K562 (cell line): ENCODE measurements at regions not wholly inside any gene's neighbourhood (a gene's known extent, or its start where the extent isn't known, plus 50 kb on each side); places are given as distances from the start of the nearest gene placed in this dataset.

Experiments
- KDM2B ChIP-seq: fragments of 250-450 bp; sonication (Bioruptor Pico); IDR thresholded peaks from 2 replicates; pipeline ENCODE4 v1.8.0; 2021; ENCODE audit warnings: mild to moderate bottlenecking, moderate library complexity
- TF ChIP-seq, protein P1 (sequence below): fragments of 200-600 bp; sonication (generic); IDR thresholded peaks from one replicate; pipeline ENCODE4 v1.6.1; 2012; ENCODE audit warnings: mild to moderate bottlenecking, low read depth, low read length, inconsistent platforms

DNA sequence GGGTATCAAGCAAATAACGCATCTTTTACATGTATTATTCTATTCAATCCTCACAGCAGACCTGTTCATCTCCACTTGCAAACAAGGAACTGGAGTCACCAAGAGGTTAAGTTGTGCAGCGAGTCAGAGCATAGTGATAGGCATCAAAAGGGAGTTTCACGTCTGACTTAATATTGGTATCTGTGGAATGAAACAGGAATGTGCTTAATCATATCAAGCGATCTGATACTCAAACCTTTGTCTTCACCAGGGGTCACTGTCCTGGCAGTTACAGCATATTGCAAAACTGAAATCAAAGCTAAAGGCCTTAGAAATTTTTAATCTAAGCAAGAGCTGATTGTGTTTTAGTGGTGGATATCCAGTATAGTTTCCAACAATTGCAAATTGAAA lies 271.6 kb downstream of the PLK2 start (continued):
- TF ChIP-seq, protein P1, sequence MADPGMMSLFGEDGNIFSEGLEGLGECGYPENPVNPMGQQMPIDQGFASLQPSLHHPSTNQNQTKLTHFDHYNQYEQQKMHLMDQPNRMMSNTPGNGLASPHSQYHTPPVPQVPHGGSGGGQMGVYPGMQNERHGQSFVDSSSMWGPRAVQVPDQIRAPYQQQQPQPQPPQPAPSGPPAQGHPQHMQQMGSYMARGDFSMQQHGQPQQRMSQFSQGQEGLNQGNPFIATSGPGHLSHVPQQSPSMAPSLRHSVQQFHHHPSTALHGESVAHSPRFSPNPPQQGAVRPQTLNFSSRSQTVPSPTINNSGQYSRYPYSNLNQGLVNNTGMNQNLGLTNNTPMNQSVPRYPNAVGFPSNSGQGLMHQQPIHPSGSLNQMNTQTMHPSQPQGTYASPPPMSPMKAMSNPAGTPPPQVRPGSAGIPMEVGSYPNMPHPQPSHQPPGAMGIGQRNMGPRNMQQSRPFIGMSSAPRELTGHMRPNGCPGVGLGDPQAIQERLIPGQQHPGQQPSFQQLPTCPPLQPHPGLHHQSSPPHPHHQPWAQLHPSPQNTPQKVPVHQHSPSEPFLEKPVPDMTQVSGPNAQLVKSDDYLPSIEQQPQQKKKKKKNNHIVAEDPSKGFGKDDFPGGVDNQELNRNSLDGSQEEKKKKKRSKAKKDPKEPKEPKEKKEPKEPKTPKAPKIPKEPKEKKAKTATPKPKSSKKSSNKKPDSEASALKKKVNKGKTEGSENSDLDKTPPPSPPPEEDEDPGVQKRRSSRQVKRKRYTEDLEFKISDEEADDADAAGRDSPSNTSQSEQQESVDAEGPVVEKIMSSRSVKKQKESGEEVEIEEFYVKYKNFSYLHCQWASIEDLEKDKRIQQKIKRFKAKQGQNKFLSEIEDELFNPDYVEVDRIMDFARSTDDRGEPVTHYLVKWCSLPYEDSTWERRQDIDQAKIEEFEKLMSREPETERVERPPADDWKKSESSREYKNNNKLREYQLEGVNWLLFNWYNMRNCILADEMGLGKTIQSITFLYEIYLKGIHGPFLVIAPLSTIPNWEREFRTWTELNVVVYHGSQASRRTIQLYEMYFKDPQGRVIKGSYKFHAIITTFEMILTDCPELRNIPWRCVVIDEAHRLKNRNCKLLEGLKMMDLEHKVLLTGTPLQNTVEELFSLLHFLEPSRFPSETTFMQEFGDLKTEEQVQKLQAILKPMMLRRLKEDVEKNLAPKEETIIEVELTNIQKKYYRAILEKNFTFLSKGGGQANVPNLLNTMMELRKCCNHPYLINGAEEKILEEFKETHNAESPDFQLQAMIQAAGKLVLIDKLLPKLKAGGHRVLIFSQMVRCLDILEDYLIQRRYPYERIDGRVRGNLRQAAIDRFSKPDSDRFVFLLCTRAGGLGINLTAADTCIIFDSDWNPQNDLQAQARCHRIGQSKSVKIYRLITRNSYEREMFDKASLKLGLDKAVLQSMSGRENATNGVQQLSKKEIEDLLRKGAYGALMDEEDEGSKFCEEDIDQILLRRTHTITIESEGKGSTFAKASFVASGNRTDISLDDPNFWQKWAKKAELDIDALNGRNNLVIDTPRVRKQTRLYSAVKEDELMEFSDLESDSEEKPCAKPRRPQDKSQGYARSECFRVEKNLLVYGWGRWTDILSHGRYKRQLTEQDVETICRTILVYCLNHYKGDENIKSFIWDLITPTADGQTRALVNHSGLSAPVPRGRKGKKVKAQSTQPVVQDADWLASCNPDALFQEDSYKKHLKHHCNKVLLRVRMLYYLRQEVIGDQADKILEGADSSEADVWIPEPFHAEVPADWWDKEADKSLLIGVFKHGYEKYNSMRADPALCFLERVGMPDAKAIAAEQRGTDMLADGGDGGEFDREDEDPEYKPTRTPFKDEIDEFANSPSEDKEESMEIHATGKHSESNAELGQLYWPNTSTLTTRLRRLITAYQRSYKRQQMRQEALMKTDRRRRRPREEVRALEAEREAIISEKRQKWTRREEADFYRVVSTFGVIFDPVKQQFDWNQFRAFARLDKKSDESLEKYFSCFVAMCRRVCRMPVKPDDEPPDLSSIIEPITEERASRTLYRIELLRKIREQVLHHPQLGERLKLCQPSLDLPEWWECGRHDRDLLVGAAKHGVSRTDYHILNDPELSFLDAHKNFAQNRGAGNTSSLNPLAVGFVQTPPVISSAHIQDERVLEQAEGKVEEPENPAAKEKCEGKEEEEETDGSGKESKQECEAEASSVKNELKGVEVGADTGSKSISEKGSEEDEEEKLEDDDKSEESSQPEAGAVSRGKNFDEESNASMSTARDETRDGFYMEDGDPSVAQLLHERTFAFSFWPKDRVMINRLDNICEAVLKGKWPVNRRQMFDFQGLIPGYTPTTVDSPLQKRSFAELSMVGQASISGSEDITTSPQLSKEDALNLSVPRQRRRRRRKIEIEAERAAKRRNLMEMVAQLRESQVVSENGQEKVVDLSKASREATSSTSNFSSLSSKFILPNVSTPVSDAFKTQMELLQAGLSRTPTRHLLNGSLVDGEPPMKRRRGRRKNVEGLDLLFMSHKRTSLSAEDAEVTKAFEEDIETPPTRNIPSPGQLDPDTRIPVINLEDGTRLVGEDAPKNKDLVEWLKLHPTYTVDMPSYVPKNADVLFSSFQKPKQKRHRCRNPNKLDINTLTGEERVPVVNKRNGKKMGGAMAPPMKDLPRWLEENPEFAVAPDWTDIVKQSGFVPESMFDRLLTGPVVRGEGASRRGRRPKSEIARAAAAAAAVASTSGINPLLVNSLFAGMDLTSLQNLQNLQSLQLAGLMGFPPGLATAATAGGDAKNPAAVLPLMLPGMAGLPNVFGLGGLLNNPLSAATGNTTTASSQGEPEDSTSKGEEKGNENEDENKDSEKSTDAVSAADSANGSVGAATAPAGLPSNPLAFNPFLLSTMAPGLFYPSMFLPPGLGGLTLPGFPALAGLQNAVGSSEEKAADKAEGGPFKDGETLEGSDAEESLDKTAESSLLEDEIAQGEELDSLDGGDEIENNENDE = no peak
- no peak for TF ChIP-seq KDM2B
- TF ChIP-seq, all 486 proteins: peak for 0
